NCI-H2171 treated with DMSO at 0.1 percent for 48 hours (cell line): ENCODE measurements at regions not wholly inside any gene's neighbourhood (a gene's known extent, or its start where the extent isn't known, plus 50 kb on each side); places are given as distances from the start of the nearest gene placed in this dataset.
"Not testable (repeated sequence)": the region's sequence is repeated elsewhere in the genome, so short reads cannot be mapped to it uniquely, and the experiment has no call there.

Experiments used
- DNase-seq: peaks from one replicate; lab custom pipeline; 2025; lab: John Stamatoyannopoulos, UW

DNA sequence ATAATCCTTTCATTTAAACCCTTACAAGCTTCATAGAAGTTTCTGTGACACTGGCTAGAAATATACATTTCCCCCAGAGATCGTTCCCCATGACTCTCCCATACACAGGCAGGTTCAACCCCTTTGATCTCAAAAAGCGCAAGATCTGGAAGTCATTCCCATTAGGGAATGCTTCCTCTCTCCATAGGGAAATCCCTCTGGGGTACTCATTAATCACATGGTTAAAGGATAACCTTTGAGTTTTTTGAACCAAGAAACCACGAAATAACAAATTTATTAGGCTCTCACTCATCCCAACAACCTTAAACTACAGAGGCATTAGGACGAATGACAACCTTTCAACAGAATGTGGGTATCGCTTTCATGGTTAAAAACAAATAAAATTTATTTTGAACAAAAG lies 211.9 kb upstream of the PRICKLE2 start:
- DNase-seq: no peak

DNA sequence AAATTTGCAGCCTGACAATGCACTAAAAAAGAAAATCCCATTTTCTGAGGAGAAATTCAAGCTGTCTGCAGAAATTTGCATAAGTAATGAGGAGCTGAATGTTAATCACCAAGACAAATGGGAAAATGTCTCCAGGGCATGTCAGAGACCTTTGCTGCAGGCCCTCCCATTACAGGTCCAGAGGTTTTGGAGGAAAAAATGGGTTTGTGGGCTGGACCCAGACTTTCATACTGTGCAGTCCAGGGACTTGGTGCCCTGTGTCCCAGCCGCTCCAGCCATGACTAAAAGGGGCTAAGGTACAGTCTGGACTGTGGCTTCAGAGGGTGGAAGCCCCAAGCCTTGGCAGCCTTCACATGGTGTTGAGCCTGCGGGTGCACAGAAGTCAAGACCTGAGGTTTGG lies 209.8 kb upstream of the PRICKLE2 start:
- DNase-seq: not testable (repeated sequence)

DNA sequence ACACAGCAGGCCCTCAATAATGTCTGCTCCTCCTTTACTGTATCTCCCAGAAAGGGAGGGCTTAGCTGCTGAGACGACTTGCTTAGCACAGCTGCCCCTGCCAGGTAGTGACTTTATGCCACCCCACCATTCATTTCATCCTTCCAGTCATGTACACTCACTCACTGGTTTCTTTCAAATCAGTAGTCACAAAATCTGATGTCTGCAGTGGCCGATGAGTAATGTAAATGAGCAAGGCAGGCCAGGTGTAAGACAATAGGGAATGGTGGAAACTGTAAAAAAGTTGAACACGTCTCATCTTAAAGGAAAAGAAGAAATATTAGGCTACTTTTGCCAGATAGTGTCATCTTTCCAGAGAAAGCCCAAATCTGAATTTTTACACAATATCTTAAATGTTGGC lies 207.6 kb upstream of the PRICKLE2 start:
- DNase-seq: no peak

DNA sequence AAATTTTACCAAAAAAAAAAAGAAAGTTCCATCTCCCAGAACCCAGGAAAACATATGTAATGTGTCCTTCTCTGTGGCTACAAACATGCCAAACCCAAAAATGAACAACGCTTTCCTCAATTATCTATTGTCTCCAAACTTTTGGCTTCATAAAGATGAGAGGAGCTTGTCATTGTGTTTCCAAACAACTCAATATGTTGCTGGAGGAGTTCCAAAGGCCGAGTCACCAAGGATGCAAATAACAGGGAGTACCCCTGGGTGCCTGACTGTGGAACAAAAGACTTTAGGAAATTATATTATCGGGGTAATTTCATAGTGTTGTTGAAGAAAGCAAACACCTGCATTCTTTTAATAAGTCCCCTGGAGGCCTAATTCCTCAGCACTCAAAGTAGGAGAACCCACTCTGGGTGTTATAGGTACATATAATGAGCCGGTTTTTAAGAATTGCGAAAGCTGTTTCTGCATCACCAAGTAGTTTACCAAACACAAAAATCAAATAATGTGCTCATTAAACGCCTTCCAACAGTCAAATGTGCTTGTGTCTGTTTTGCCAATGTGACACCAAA lies 206.3 kb upstream of the PRICKLE2 start:
- no peak for DNase-seq

DNA sequence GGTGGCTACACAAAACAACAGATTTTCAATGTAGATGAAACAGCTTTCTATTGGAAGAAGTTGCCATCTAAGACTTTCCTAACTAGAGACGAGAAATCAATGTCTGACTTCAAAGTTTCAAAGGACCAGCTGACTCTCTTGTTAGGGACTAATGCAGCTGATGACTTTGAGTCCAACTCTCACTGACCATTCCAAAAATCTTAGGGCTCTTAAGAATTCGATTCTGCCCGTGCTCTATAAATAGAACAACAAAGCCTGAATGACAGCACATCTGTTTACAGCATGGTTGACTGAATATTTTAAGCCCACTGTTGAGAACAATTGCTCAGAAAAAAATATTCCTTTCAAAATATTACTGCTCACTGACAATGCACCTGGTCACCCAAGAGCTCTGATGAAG lies 202.4 kb upstream of the PRICKLE2 start:
- no peak for DNase-seq

DNA sequence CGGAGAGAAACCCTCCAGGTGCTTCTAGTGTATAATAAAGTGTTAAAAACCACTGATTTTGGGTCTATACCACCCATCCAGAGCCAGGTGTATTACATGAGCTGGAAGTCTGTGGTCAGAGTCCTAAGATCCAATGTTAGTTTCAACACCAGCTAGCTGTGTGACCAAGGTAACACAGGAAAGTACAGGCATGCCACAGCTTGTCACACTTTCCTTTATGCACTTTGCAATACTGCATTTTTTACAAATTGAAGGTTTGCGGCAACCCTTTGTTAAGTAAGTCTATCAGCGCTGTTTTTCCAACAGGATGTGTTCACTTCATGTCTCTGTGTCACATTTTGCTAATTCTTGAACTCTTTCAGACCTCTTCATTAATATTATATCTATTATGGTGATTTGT lies 201.3 kb upstream of the PRICKLE2 start:
- no peak for DNase-seq

DNA sequence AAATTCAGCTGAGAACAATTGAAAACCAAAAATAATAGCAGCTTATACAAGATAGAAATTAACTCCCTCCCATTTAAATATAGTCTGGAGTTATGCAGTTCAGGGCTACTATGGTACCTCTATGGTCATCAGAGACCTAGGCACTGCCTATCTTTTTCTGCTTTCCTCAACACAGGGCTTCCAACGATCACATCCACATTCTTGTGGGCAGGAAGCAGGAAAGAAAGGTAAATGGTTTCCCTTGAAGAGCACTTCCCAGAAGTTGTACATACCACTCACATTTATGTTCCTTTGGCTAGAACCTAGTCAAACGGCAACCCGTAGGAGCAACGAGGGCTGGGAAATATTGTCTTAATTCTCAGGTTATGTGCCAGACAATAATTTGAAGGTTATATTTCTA lies 197.7 kb upstream of the PRICKLE2 start:
- DNase-seq: no peak

DNA sequence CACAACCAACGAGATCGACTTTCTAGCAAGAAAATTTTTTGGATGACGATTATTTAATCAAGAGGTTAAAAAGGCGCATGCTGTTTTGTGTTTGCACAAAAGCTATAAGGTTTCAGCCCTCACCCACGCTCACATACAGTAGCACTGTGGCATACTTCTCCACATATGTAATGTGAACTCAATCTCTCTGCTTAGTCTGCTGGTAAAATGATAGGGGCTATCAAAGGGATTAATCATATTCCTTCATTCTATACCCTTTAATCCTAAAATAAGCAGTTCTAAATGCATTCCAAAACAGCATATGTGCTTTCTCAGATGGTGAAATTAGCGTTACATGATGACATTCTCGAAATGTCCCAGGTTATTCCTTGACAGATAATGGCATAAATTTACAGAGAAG lies 196.9 kb upstream of the PRICKLE2 start:
- peak; percentile 62 for DNase-seq

DNA sequence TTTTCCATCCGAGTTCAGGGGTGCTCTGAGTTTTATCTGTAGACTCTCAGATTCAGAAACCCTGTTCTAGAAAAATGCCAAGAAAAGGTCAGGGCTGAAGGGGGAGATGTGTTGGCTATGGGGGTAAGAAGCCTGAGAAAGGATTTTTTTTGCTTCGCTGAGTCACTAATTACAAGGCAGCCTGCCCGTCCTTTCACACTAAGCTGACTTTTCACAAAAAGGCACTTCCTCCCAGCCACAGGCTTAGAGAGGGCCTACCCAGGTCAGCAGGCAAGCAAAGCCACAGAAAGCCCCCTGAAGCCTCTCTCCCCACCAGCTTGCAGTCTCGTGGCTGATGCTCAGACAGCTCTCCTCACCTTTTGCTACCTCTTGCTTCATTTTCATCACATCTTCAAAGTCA lies 192.6 kb upstream of the PRICKLE2 start:
- DNase-seq: no peak

DNA sequence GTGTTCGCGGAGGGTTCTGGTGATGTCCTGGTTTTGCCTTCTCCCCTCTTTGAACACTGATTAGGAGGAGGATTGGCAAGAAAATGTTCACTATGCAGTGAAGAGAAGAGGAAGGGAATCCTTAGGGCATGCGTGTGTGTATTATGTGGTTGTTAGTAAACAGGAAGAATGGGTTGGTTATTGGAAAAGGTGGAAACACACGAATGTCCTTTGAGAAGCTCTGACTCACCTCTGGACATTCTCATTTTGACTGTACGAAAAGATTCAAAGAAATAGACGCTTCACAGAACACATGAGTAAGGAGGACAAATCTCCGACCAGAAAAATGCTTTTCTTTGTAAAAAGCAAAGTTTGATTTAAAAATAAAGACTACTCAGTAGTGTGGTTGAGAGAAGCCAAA lies 188.8 kb upstream of the PRICKLE2 start:
- DNase-seq: no peak

DNA sequence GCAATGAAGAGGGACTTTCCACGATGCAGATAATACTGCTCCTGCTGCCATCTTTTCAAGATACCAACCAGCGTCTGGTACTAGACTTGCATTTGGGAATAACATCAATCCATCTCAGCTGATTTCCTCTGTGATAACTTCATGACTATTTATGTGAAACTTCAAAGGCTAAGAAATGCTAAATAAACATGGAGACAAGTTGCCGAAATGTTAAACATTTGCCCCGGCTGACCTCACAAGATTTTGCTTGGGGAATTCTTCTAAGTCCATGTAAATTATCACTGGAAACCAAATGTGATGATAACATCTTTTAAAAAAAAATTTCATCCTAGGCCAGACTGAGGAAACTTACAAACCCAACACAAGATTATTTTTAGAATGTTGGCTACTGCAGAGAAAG lies 185.8 kb upstream of the PRICKLE2 start:
- DNase-seq: no peak

DNA sequence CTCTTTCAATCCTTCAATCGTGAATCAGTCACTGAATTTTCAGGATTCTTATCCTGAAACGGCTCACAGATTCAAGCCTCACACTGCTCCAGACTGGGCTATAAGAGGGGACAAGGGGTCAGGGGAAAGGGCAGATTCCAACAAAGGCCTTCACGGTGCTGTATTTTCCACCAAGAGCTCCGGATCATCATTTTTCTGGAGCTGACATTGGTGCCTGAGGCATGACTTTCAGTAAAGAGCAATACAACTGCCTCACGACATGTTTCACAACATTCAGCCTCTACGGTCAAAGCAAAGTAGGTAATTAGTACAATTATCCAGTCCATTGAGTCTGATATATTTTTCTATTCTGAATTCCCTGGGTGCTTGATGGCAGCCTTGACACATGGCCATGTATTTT lies 185.0 kb upstream of the PRICKLE2 start:
- no peak for DNase-seq

DNA sequence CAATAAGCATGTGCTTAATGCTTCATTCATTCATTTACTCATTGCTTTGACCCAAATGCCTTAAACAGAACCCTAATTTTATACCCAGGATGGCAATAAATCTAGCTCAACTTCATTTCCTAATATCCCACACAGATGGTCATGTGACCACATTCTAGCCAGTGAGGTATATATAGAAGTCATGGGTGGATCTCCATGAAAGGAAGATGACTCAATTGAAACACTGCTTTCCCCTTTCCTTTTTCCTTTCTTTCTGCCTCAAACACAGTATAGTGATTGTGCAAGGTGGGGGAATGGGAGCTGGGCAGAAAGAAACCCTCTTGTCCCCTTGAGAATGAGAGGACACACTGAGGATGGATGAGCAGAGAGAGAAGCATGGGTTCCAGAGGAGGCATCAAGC lies 183.5 kb upstream of the PRICKLE2 start:
- no peak for DNase-seq

DNA sequence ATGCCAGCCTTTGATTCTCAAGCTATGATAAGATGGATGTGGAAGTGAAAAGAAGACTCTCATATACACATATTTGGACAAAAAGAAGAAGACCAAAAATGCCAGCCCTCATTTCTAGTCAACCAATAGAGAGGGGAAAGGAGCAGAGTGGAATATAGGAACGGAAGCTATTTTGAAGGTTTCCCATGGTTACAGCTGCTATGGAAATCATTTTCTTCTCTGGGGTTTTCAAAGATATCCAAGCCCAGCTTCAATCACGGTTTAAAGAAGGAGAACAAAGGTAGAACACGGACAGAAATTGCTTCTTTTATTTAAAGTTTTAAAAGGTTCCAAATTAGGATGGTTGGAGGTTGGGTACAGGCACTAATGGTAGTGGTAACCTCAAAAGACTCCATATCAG lies 181.0 kb upstream of the PRICKLE2 start:
- DNase-seq: no peak

DNA sequence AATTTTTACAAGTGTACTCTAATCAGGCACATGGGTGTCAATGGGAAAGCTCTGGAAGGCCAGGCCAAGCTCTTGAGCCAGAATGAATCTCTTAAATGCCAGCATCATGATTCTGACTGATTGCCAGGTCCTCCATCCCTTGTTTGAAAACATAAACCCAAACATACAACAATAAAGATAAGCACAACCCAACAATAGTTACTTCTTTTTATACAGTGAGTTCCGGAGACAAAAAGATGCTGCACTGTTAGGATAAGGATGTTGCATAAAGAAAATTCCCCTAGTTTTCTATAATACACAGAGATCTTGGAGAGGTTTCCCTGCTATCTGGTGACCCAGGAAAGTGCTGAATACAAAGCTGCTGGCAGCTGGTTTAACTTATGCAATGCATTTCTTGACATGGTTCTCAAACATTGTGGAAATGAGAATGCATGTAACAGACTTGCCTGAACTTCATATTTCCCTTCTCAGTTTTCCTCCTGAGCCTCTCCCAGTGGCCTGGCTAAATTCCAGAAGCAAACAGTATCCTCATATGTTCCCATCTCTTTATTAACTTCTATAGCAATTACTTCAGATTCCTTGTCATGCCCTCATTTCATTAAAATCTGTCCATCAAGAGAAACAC lies 180.1 kb upstream of the PRICKLE2 start:
- DNase-seq: peak; percentile 17

DNA sequence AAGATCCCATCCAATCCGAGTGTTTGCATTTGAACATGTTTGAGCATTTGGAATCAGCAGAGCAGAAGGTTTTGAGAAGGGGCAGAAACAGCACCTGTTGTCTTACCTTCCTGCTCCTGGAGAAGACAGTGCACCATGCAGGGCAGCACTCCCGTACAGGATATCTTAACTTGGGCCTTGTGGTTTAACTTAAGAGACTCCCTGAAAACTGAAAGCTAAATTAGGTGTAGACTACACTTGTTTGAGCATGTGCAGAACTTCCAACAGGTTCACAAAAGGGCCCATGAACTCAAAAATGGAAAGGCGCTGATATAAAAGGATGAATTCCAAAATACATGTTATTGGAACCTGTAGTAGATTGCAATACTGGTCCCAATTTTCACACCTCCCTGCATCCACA lies 175.4 kb upstream of the PRICKLE2 start:
- DNase-seq: no peak

DNA sequence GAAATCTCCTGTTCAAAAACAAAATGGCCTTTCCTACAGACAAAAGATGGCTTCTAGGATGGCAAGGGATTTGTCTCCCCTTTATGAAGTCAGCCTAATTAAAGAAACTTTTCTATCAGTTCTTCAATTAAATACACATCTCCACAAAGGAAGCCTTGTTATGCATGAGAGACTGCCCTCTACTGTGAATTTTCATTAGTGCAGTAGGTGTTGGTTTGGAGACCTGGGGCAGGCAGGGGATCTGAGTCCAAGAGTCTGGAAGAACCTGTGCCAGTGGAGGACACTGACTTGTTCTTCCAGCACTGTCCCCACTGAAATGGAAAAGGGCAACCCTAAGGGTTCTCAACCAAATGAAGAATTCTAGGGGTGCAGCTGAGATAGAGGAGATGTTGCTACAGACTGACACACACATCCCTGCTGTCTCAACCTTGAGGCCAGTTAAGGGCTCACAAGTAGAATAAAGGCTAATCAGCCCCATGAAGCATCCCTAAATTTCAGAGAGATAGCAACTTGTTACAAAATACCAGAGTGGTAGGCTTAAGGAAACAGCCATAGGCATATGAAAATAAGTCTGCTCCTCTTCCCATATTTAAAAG lies 174.0 kb upstream of the PRICKLE2 start:
- peak; percentile 5 for DNase-seq

DNA sequence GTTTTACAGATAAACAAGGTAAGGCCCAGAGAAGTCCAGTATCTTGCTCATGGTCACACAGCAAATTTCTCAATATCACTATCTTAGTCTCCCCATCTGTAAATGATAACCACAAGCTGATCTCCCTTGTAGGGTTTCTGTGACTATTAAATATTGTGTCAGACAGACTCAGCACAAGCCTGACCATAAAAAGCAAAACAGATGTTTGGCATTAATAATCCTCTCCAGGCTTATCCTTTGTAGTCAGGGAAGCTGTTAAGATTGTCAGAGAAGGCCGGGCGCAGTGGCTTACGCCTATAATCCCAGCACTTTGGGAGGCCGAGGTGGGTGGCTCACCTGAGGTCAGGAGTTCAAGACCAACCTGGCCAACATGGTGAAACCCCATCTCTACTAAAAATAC lies 173.2 kb upstream of the PRICKLE2 start:
- DNase-seq: no peak

DNA sequence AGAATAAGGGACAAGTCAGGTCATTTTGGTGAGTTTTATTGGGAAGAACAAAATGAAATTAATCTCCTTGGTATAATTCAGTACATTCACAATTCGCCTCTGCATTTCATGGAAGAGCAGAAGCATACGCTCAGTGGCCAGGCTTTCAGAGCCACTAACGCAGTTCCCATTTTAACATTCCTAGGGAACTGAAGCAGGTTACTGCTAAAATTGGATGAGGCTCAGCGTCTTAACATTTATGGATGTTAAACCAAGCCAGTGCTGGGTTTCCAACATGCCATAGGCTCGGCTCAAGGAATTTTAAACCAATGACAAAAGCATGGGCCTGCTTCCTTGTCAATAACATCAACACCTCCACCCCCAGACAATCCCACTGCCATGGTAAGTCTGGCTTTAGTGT lies 172.7 kb upstream of the PRICKLE2 start:
- no peak for DNase-seq

DNA sequence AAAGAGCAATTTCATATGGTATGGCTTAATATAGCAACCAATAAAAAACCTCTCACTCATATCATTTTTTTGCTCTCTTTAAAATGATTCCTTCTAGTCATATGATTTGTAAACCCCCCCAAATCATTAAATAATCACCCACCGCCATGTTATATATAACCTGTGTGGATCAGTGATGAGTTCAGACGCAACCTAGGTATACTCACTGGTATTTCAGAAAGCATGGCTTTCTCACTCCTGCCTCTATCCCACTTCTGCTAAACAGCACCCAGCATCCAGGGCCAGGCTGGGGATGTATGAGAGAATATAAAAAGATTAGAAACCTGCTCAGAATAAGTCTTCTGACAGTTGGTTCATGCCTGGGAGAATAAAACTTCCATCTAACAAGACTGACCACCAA lies 172.3 kb upstream of the PRICKLE2 start:
- DNase-seq: no peak

DNA sequence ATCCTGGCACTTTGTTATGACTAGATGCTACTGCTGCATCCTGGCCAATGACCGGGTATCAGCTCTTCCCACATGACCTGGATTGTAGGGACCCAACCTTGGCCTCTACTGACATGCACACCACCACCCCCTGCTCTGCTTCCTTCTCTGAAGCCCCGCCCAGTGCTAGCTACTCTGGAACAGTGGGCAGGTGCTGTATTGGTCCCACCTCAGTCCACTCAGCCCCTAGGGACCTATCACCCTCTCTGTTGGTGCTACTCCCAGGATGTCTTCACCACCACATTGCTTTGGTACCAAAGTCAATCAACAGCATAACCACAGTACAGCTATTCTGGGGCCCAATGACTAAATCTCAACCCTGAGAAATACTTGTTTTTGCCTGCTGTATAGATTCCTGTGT lies 170.2 kb upstream of the PRICKLE2 start:
- no peak for DNase-seq

DNA sequence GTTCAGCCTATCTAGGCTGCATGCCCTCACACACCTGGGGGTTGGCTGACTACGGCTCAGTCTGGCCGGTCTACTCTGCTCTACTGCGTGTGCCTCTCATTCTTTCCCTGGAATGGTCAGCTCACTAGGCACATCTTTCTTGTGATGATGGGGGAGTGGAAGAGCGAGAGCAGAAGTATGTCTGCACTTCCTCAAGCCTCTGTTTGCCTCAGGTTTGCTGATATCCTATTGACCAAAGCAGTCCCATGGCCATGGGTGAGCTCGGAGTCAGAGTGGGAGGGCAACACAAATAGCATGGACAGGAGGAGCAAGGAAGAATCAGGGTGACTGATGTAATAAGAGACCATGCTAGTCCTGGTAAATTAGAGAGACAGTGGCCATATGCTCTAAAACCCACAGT lies 167.9 kb upstream of the PRICKLE2 start:
- DNase-seq: no peak

DNA sequence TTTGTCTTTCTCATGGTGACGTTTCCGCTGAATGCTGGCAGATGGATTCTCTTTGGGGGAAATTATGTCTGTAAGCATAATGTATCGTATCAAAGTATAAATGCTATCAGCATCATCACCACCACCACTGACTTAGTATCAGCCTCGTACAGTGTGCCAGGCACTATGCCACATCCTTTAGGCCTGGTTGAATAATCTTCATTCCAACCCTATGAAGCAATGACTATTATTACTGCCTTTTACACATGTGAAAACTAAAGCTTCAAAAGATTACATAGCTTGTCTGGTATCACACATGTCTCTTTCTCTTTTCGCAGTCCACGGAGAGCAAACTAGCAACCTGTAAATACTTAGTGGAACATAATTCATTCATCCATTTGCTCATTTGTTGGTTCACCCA lies 166.7 kb upstream of the PRICKLE2 start:
- DNase-seq: no peak

DNA sequence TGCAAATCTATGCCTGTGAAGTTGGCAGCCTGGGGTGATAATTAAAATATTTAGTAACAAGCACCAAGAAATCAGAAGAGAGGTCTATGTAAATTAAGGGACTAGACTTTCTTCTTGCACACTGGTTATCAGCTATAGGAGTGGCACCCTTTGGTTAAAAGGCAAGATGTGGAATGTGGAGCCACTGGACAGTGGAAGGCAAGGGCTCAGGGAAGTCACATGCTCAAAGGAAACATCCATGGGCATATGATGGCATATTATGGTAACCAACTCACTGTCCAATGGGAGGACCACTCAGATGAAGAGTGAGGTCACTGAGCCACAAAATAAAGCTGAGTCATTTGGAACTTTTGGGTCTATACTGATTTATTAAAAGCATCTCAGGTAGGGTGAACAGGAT lies 165.6 kb upstream of the PRICKLE2 start:
- no peak for DNase-seq
